ENCODE measurements at regions not wholly inside any gene's neighbourhood (a gene's known extent, or its start where the extent isn't known, plus 50 kb on each side); places are given as distances from the start of the nearest gene placed in this dataset.

GRCh38 chr2:183919926-183920325 is 678.4 kb upstream of the ZNF804A start:
- H3K4me1 ChIP-seq = no peaks in the 10 kb centered on the region
- no peaks in the 10 kb centered on the region for H3K36me3 ChIP-seq
- H3K27ac ChIP-seq = no peak overlapping the region
- no peak overlapping the region for H3K4me3 ChIP-seq
- no peak for DNase-seq
- intact Hi-C loops (cut with DNase I; ENCODE audit: low total_unique reads) = no loop called here
- no peaks in the 10 kb centered on the region for H3K27me3 ChIP-seq
- no peak for TF ChIP-seq POLR2A (IDR thresholded peaks at IDR 0.05)
- no peak for TF ChIP-seq POLR2AphosphoS5 (IDR thresholded peaks at IDR 0.05)
- TF ChIP-seq EP300 (IDR thresholded peaks at IDR 0.05) = no peak
- TF ChIP-seq CTCF (IDR thresholded peaks at IDR 0.05) = no peak
- 83 to 90% (median 84%) methylated on average over 2 of the region's 2 CpGs for WGBS, 5 donors
- H3K9me3 ChIP-seq = peaks cover 0 to 16% (median 3%) of the 10 kb centered on the region in 4 donors

- peaks cover 0 to 8% (median 0%) of the 10 kb centered on the region in 4 donors for H3K9me3 ChIP-seq
- no peak for DNase-seq
- no peaks in the 10 kb centered on the region for H3K27me3 ChIP-seq
- no peaks in the 10 kb centered on the region for H3K36me3 ChIP-seq
- H3K4me1 ChIP-seq = no peaks in the 10 kb centered on the region
- no peak for TF ChIP-seq POLR2A (IDR thresholded peaks at IDR 0.05)
- no peak for TF ChIP-seq POLR2AphosphoS5 (IDR thresholded peaks at IDR 0.05)
- TF ChIP-seq EP300 (IDR thresholded peaks at IDR 0.05) = no peak
- TF ChIP-seq CTCF (IDR thresholded peaks at IDR 0.05) = no peak
- H3K27ac ChIP-seq = no peak overlapping the region
- H3K4me3 ChIP-seq = no peak overlapping the region
- intact Hi-C loops (cut with DNase I; ENCODE audit: low total_unique reads) = no loop called here
- 90 to 97% (median 93%) methylated on average over 1 of the region's 1 CpG for WGBS, 5 donors
Observed at GRCh38 chr2:183925281-183925680, 673.0 kb upstream of the ZNF804A start.

- intact Hi-C loops (cut with DNase I; ENCODE audit: low total_unique reads) = no loop called here
- no peak for TF ChIP-seq POLR2A (IDR thresholded peaks at IDR 0.05)
- TF ChIP-seq EP300 (IDR thresholded peaks at IDR 0.05) = no peak
- no peak for TF ChIP-seq POLR2AphosphoS5 (IDR thresholded peaks at IDR 0.05)
- no peak for TF ChIP-seq CTCF (IDR thresholded peaks at IDR 0.05)
- Histone ChIP-seq H3K4me3 (no peak overlapping the region), H3K27me3 (no peaks in the 10 kb centered on the region), H3K27ac (no peak overlapping the region), H3K4me1 (no peaks in the 10 kb centered on the region), H3K36me3 (no peaks in the 10 kb centered on the region), H3K9me3 (peaks cover 0 to 8% (median 0%) of the 10 kb centered on the region in 4 donors)
- no peak for DNase-seq
- 34 to 70% (median 50%) methylated on average over 1 of the region's 1 CpG for WGBS, 5 donors
Observed at GRCh38 chr2:183926433-183926832, 671.9 kb upstream of the ZNF804A start.

- H3K9me3 ChIP-seq = peaks cover 0 to 8% (median 0%) of the 10 kb centered on the region in 4 donors
- TF ChIP-seq EP300 (IDR thresholded peaks at IDR 0.05) (no peak), POLR2A (IDR thresholded peaks at IDR 0.05) (no peak), CTCF (IDR thresholded peaks at IDR 0.05) (no peak), POLR2AphosphoS5 (IDR thresholded peaks at IDR 0.05) (no peak)
- intact Hi-C loops (cut with DNase I; ENCODE audit: low total_unique reads) = no loop called here
- no peak overlapping the region for H3K4me3 ChIP-seq
- no peak overlapping the region for H3K27ac ChIP-seq
- peak in 1 of 2 donors; percentile 23 for DNase-seq
- WGBS, 5 donors = 67 to 83% (median 72%) methylated on average over 4 of the region's 4 CpGs
- no peaks in the 10 kb centered on the region for H3K36me3 ChIP-seq
- H3K4me1 ChIP-seq = no peaks in the 10 kb centered on the region
- H3K27me3 ChIP-seq = no peaks in the 10 kb centered on the region
Observed at GRCh38 chr2:183927406-183928325, 670.7 kb upstream of the ZNF804A start.
